ENCODE measurements at regions not wholly inside any gene's neighbourhood (a gene's known extent, or its start where the extent isn't known, plus 50 kb on each side); places are given as distances from the start of the nearest gene placed in this dataset.

GRCh38 chr22:35154937-35155387, 89.0 kb downstream of the ISX start:
- intact Hi-C loops (cut with DNase I) = no loop called here
- Histone ChIP-seq H3K36me3 (ENCODE audit: control insufficient read depth in 2 of 3, insufficient read depth in 3 of 3, low read length in 3 of 3) (no peaks in the 10 kb centered on the region), H3K4me1 (ENCODE audit: control insufficient read depth in 2 of 3, insufficient read depth in 2 of 3, low read depth in 1 of 3, low read length in 3 of 3) (no peaks in the 10 kb centered on the region), H3K9ac (ENCODE audit: low read length in 3 of 3) (no peak overlapping the region), H3K9me3 (ENCODE audit: control insufficient read depth in 2 of 3, insufficient read depth in 1 of 3, low read length in 3 of 3) (no peaks in the 10 kb centered on the region), H3K27me3 (ENCODE audit: control insufficient read depth, insufficient read depth, low read length) (no peaks in the 10 kb centered on the region), H3K27ac (ENCODE audit: low read depth in 2 of 2, low read length in 2 of 2) (no peak overlapping the region), H3K4me3 (ENCODE audit: low read length in 3 of 3) (no peak overlapping the region)
- TF ChIP-seq, protein P1, sequence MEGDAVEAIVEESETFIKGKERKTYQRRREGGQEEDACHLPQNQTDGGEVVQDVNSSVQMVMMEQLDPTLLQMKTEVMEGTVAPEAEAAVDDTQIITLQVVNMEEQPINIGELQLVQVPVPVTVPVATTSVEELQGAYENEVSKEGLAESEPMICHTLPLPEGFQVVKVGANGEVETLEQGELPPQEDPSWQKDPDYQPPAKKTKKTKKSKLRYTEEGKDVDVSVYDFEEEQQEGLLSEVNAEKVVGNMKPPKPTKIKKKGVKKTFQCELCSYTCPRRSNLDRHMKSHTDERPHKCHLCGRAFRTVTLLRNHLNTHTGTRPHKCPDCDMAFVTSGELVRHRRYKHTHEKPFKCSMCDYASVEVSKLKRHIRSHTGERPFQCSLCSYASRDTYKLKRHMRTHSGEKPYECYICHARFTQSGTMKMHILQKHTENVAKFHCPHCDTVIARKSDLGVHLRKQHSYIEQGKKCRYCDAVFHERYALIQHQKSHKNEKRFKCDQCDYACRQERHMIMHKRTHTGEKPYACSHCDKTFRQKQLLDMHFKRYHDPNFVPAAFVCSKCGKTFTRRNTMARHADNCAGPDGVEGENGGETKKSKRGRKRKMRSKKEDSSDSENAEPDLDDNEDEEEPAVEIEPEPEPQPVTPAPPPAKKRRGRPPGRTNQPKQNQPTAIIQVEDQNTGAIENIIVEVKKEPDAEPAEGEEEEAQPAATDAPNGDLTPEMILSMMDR (IDR thresholded peaks at IDR 0.05; ENCODE audit: borderline replicate concordance, extremely low read depth, insufficient read depth) = peak; percentile 48
- FAIRE-seq (no peak), DNase-seq (peak in 4 of 5 donors; percentile 69 to 80 (median 72))

- no peaks in the 10 kb centered on the region for H3K4me1 ChIP-seq (ENCODE audit: control insufficient read depth in 2 of 3, insufficient read depth in 2 of 3, low read depth in 1 of 3, low read length in 3 of 3)
- intact Hi-C loops (cut with DNase I) = no loop called here
- H3K27ac ChIP-seq (ENCODE audit: low read depth in 2 of 2, low read length in 2 of 2) = no peak overlapping the region
- no peaks in the 10 kb centered on the region for H3K27me3 ChIP-seq (ENCODE audit: control insufficient read depth, insufficient read depth, low read length)
- no peak overlapping the region for H3K4me3 ChIP-seq (ENCODE audit: low read length in 3 of 3)
- H3K36me3 ChIP-seq (ENCODE audit: control insufficient read depth in 2 of 3, insufficient read depth in 3 of 3, low read length in 3 of 3) = no peaks in the 10 kb centered on the region
- FAIRE-seq (no peak), DNase-seq (no peak)
- no peaks in the 10 kb centered on the region for H3K9me3 ChIP-seq (ENCODE audit: control insufficient read depth in 2 of 3, insufficient read depth in 1 of 3, low read length in 3 of 3)
- TF ChIP-seq, protein P1 (IDR thresholded peaks at IDR 0.05; ENCODE audit: borderline replicate concordance, extremely low read depth, insufficient read depth) = no peak
- no peak overlapping the region for H3K9ac ChIP-seq (ENCODE audit: low read length in 3 of 3)
These were observed 89.6 kb downstream of the ISX start for GRCh38 chr22:35155403-35156025.

DNA sequence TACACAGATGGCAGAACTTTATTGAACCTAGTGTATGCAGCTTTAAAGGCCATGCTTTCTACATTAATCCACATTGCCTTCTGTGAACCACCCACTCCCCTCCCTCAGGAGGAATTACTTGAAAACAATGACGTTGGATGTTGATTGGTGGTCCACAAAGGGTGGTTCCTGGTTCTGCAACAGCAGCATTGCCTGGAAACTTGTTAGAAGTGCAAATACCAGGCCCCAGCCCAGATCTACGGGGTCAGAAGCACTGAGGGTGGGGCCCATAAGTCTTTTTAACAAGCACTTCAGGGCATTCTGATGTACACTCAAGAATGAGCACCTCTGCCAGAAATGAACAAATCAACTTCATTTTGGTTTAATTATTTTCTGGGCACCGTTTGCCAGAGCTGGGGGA, 91.0 kb downstream of the ISX start:
- no peak for DNase-seq
- FAIRE-seq = no peak
- Histone ChIP-seq H3K27me3 (ENCODE audit: control insufficient read depth, insufficient read depth, low read length) (no peaks in the 10 kb centered on the region), H3K36me3 (ENCODE audit: control insufficient read depth in 2 of 3, insufficient read depth in 3 of 3, low read length in 3 of 3) (no peaks in the 10 kb centered on the region), H3K4me1 (ENCODE audit: control insufficient read depth in 2 of 3, insufficient read depth in 2 of 3, low read depth in 1 of 3, low read length in 3 of 3) (no peaks in the 10 kb centered on the region), H3K4me3 (ENCODE audit: low read length in 3 of 3) (no peak overlapping the region), H3K27ac (ENCODE audit: low read depth in 2 of 2, low read length in 2 of 2) (no peak overlapping the region), H3K9me3 (ENCODE audit: control insufficient read depth in 2 of 3, insufficient read depth in 1 of 3, low read length in 3 of 3) (no peaks in the 10 kb centered on the region), H3K9ac (ENCODE audit: low read length in 3 of 3) (no peak overlapping the region)
- TF ChIP-seq, protein P1 (IDR thresholded peaks at IDR 0.05; ENCODE audit: borderline replicate concordance, extremely low read depth, insufficient read depth) = no peak
- intact Hi-C loops (cut with DNase I) = no loop called here

DNA sequence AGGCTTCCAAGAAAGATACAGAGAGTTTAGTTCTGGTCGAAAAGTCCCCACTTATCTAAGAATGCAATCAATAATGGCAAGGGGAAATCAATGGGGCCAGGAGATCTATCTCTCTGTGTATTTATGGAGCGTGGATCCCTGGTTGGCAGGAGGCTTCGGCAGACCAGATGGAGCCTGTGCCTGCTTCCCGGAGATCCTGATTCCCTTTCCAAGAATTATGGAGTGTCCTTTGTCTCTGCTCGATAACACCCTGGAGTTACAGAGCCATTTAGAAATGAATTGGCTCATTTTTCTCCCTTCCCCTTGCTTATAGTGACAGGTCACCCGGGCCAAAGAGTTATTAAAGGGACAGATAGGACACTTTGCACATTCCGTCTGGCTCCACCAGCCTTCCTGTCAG, 92.4 kb downstream of the ISX start:
- TF ChIP-seq, protein P1 (IDR thresholded peaks at IDR 0.05; ENCODE audit: borderline replicate concordance, extremely low read depth, insufficient read depth) = no peak
- no peaks in the 10 kb centered on the region for H3K27me3 ChIP-seq (ENCODE audit: control insufficient read depth, insufficient read depth, low read length)
- no peak overlapping the region for H3K27ac ChIP-seq (ENCODE audit: low read depth in 2 of 2, low read length in 2 of 2)
- H3K36me3 ChIP-seq (ENCODE audit: control insufficient read depth in 2 of 3, insufficient read depth in 3 of 3, low read length in 3 of 3) = no peaks in the 10 kb centered on the region
- H3K9me3 ChIP-seq (ENCODE audit: control insufficient read depth in 2 of 3, insufficient read depth in 1 of 3, low read length in 3 of 3) = no peaks in the 10 kb centered on the region
- no peaks in the 10 kb centered on the region for H3K4me1 ChIP-seq (ENCODE audit: control insufficient read depth in 2 of 3, insufficient read depth in 2 of 3, low read depth in 1 of 3, low read length in 3 of 3)
- H3K4me3 ChIP-seq (ENCODE audit: low read length in 3 of 3) = no peak overlapping the region
- FAIRE-seq (no peak), DNase-seq (peak in 1 of 5 donors; percentile 7)
- H3K9ac ChIP-seq (ENCODE audit: low read length in 3 of 3) = no peak overlapping the region
- intact Hi-C loops (cut with DNase I) = no loop called here

Measured in kidney (tissue), 13 donors.